ENCODE measurements at regions not wholly inside any gene's neighbourhood (a gene's known extent, or its start where the extent isn't known, plus 50 kb on each side); places are given as distances from the start of the nearest gene placed in this dataset.

GRCh38 chr2:40043641-40044040 is 264.6 kb upstream of the THUMPD2 start:
- peaks cover 29% of the 10 kb centered on the region for H3K27me3 Mint-ChIP-seq (ENCODE audit: low read depth)
- no peak for DNase-seq (ENCODE audit: low spot score)
- no peak overlapping the region for H3K27ac Mint-ChIP-seq (ENCODE audit: unreplicated experiment)
- H3K4me1 Mint-ChIP-seq (ENCODE audit: low read depth): peaks cover 2% of the 10 kb centered on the region
- TF ChIP-seq CTCF (IDR thresholded peaks at IDR 0.05): no peak
- no peaks in the 10 kb centered on the region for H3K9me3 Mint-ChIP-seq (ENCODE audit: low read depth)
- H3K36me3 Mint-ChIP-seq (ENCODE audit: low read depth): peaks cover 2% of the 10 kb centered on the region
- no peak overlapping the region for H3K4me3 Mint-ChIP-seq (ENCODE audit: unreplicated experiment)

- DNase-seq (ENCODE audit: low spot score): no peak
These were observed 264.1 kb upstream of the THUMPD2 start for GRCh38 chr2:40043191-40043590.

GRCh38 chr2:40041422-40042382 is 262.6 kb upstream of the THUMPD2 start:
- DNase-seq (ENCODE audit: low spot score): no peak
- peaks cover 2% of the 10 kb centered on the region for H3K36me3 Mint-ChIP-seq (ENCODE audit: low read depth)
- no peak overlapping the region for H3K4me3 Mint-ChIP-seq (ENCODE audit: unreplicated experiment)
- TF ChIP-seq CTCF (IDR thresholded peaks at IDR 0.05): no peak
- H3K9me3 Mint-ChIP-seq (ENCODE audit: low read depth): no peaks in the 10 kb centered on the region
- H3K27me3 Mint-ChIP-seq (ENCODE audit: low read depth): peaks cover 30% of the 10 kb centered on the region
- H3K4me1 Mint-ChIP-seq (ENCODE audit: low read depth): no peaks in the 10 kb centered on the region
- no peak overlapping the region for H3K27ac Mint-ChIP-seq (ENCODE audit: unreplicated experiment)

More at GRCh38 chr2:40043191-40043590, 264.1 kb upstream of the THUMPD2 start:
- H3K9me3 Mint-ChIP-seq (ENCODE audit: low read depth): no peaks in the 10 kb centered on the region
- H3K4me3 Mint-ChIP-seq (ENCODE audit: unreplicated experiment): no peak overlapping the region
- peaks cover 2% of the 10 kb centered on the region for H3K36me3 Mint-ChIP-seq (ENCODE audit: low read depth)
- H3K27me3 Mint-ChIP-seq (ENCODE audit: low read depth): peaks cover 32% of the 10 kb centered on the region
- no peak for TF ChIP-seq CTCF (IDR thresholded peaks at IDR 0.05)
- H3K4me1 Mint-ChIP-seq (ENCODE audit: low read depth): no peaks in the 10 kb centered on the region
- no peak overlapping the region for H3K27ac Mint-ChIP-seq (ENCODE audit: unreplicated experiment)

GRCh38 chr2:40039549-40039948 is 260.5 kb upstream of the THUMPD2 start:
- H3K27me3 Mint-ChIP-seq (ENCODE audit: low read depth): peaks cover 17% of the 10 kb centered on the region
- TF ChIP-seq CTCF (IDR thresholded peaks at IDR 0.05): no peak

GRCh38 chr2:40038646-40039045 is 259.6 kb upstream of the THUMPD2 start:
- Mint-ChIP-seq H3K9me3 (ENCODE audit: low read depth) (peaks cover 10% of the 10 kb centered on the region), H3K36me3 (ENCODE audit: low read depth) (peaks cover 2% of the 10 kb centered on the region), H3K27me3 (ENCODE audit: low read depth) (peaks cover 17% of the 10 kb centered on the region), H3K27ac (ENCODE audit: unreplicated experiment) (no peak overlapping the region), H3K4me3 (ENCODE audit: unreplicated experiment) (no peak overlapping the region), H3K4me1 (ENCODE audit: low read depth) (no peaks in the 10 kb centered on the region)
- DNase-seq (ENCODE audit: low spot score): no peak
- no peak for TF ChIP-seq CTCF (IDR thresholded peaks at IDR 0.05)

More at GRCh38 chr2:40039549-40039948, 260.5 kb upstream of the THUMPD2 start:
- Mint-ChIP-seq H3K27ac (ENCODE audit: unreplicated experiment) (no peak overlapping the region), H3K36me3 (ENCODE audit: low read depth) (peaks cover under 1% of the 10 kb centered on the region), H3K4me3 (ENCODE audit: unreplicated experiment) (no peak overlapping the region), H3K9me3 (ENCODE audit: low read depth) (peaks cover 3% of the 10 kb centered on the region), H3K4me1 (ENCODE audit: low read depth) (no peaks in the 10 kb centered on the region)
- DNase-seq (ENCODE audit: low spot score): no peak
